ENCODE measurements at regions not wholly inside any gene's neighbourhood (a gene's known extent, or its start where the extent isn't known, plus 50 kb on each side); places are given as distances from the start of the nearest gene placed in this dataset.

GRCh38 chr17:77458202-77459017, 317.6 kb downstream of the SEC14L1 start:
- DNase-seq (ENCODE audit: low read depth) = no peak
- no peak for TF ChIP-seq CTCF (conservative IDR thresholded peaks at IDR 0.05; ENCODE audit: low read depth, low read length)
- H3K4me3 ChIP-seq (ENCODE audit: low read depth, low read length) = no peak overlapping the region

GRCh38 chr17:77459018-77459755, 318.4 kb downstream of the SEC14L1 start:
- no peak overlapping the region for H3K4me3 ChIP-seq (ENCODE audit: low read depth, low read length)
- no peak for DNase-seq (ENCODE audit: low read depth)
- no peak for TF ChIP-seq CTCF (conservative IDR thresholded peaks at IDR 0.05; ENCODE audit: low read depth, low read length)

GRCh38 chr17:77460514-77461046, 319.8 kb downstream of the SEC14L1 start:
- no peak for DNase-seq (ENCODE audit: low read depth)
- no peak overlapping the region for H3K4me3 ChIP-seq (ENCODE audit: low read depth, low read length)
- TF ChIP-seq CTCF (conservative IDR thresholded peaks at IDR 0.05; ENCODE audit: low read depth, low read length) = no peak

GRCh38 chr17:77461277-77462057, 320.7 kb downstream of the SEC14L1 start:
- H3K4me3 ChIP-seq (ENCODE audit: low read depth, low read length) = no peak overlapping the region
- DNase-seq (ENCODE audit: low read depth) = no peak
- no peak for TF ChIP-seq CTCF (conservative IDR thresholded peaks at IDR 0.05; ENCODE audit: low read depth, low read length)

GRCh38 chr17:77462090-77462489, 321.3 kb downstream of the SEC14L1 start:
- DNase-seq (ENCODE audit: low read depth) = no peak
- TF ChIP-seq CTCF (conservative IDR thresholded peaks at IDR 0.05; ENCODE audit: low read depth, low read length) = no peak
- H3K4me3 ChIP-seq (ENCODE audit: low read depth, low read length) = no peak overlapping the region

GRCh38 chr17:77462553-77463497, 322.1 kb downstream of the SEC14L1 start:
- H3K4me3 ChIP-seq (ENCODE audit: low read depth, low read length) = no peak overlapping the region
- no peak for TF ChIP-seq CTCF (conservative IDR thresholded peaks at IDR 0.05; ENCODE audit: low read depth, low read length)
- no peak for DNase-seq (ENCODE audit: low read depth)
